Activated T-cell treated with anti-CD3 and anti-CD28 coated beads, Interleukin-2, amount 50 U/mL, for 72 hours (primary cell): ENCODE measurements at regions not wholly inside any gene's neighbourhood (a gene's known extent, or its start where the extent isn't known, plus 50 kb on each side); places are given as distances from the start of the nearest gene placed in this dataset.
"Not testable (repeated sequence)": the region's sequence is repeated elsewhere in the genome, so short reads cannot be mapped to it uniquely, and the experiment has no call there.

Source experiments
- ATAC-seq, 2 donors: fragments of 150-1000 bp; cut with Tn5 transposase; replicated peaks in 1 of 2; 2 replicates each; pipeline ENCODE4 v1.10.0; 2021; ENCODE audit warnings: moderate library complexity in 2 of 2, mild to moderate bottlenecking in 1 of 2
- DNase-seq, 2 donors: peaks; one replicate each; pipeline ENCODE4 v3.0.0; 2021 to 2022; ENCODE audit warnings: mixed read lengths in 1 of 2
- H3K27ac Mint-ChIP-seq: one replicate; pipeline ENCODE4 v1.8.0; 2022; ENCODE audit warnings: mild to moderate bottlenecking, moderate library complexity, mixed read lengths
- H3K27me3 Mint-ChIP-seq: one replicate; pipeline ENCODE4 v1.8.0; 2022; ENCODE audit warnings: low read depth, mixed read lengths
- H3K36me3 Mint-ChIP-seq, 2 donors: one replicate each; pipeline ENCODE4 v1.8.0; 2022; ENCODE audit warnings: mixed read lengths in 2 of 2, mild to moderate bottlenecking in 1 of 2; ENCODE audit not compliant: insufficient read depth in 2 of 2
- H3K4me1 Mint-ChIP-seq: one replicate; pipeline ENCODE4 v1.8.0; 2022; ENCODE audit warnings: low read depth, mixed read lengths
- H3K4me3 Mint-ChIP-seq, 2 donors: one replicate each; pipeline ENCODE4 v1.8.0; 2022; ENCODE audit warnings: mild to moderate bottlenecking in 2 of 2, mixed read lengths in 2 of 2, moderate library complexity in 2 of 2
- H3K9me3 Mint-ChIP-seq, 2 donors: one replicate each; pipeline ENCODE4 v1.8.0; 2022; ENCODE audit warnings: mixed read lengths in 2 of 2

DNA sequence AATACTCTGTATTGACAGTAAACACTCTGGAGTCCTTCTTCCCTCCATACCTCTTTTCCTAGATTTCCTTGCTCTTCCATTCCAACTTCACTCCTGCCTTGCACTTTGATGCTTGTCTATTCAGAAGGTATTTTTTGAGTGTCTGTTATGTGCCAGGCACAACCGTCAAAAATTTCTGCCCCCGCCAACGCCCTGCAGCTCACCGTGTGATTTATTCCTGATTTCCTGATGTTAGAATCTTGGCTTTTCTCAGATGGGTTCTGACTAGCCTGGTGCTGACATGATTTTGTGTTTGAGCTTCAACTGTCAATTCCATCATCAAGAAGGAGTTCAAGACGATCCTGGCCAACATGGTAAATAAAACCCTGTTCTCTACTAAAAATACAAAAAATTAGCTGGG lies 297.5 kb downstream of the AGTPBP1 start:
- H3K9me3 Mint-ChIP-seq = peaks cover 4 to 5% of the 10 kb centered on the region in 2 donors
- no peak overlapping the region for H3K27ac Mint-ChIP-seq
- DNase-seq (no peak), ATAC-seq (no peak)
- no peaks in the 10 kb centered on the region for H3K4me1 Mint-ChIP-seq
- H3K27me3 Mint-ChIP-seq = no peaks in the 10 kb centered on the region
- H3K4me3 Mint-ChIP-seq = no peak overlapping the region
- H3K36me3 Mint-ChIP-seq = no peaks in the 10 kb centered on the region

- H3K36me3 Mint-ChIP-seq = no peaks in the 10 kb centered on the region
- DNase-seq (no peak), ATAC-seq (no peak)
- no peak overlapping the region for H3K4me3 Mint-ChIP-seq
- no peaks in the 10 kb centered on the region for H3K27me3 Mint-ChIP-seq
- H3K27ac Mint-ChIP-seq = no peak overlapping the region
- peaks cover 4 to 9% of the 10 kb centered on the region in 2 donors for H3K9me3 Mint-ChIP-seq
- no peaks in the 10 kb centered on the region for H3K4me1 Mint-ChIP-seq
These were observed 298.6 kb downstream of the AGTPBP1 start for GRCh38 chr9:85443190-85443598.

- no peak overlapping the region for H3K4me3 Mint-ChIP-seq
- DNase-seq (no peak), ATAC-seq (no peak)
- H3K36me3 Mint-ChIP-seq = no peaks in the 10 kb centered on the region
- H3K27me3 Mint-ChIP-seq = peaks cover 19% of the 10 kb centered on the region
- H3K27ac Mint-ChIP-seq = no peak overlapping the region
- H3K4me1 Mint-ChIP-seq = no peaks in the 10 kb centered on the region
- H3K9me3 Mint-ChIP-seq = peaks cover 0 to 6% of the 10 kb centered on the region in 2 donors
These were observed 302.0 kb downstream of the AGTPBP1 start for GRCh38 chr9:85439791-85440190.

DNA sequence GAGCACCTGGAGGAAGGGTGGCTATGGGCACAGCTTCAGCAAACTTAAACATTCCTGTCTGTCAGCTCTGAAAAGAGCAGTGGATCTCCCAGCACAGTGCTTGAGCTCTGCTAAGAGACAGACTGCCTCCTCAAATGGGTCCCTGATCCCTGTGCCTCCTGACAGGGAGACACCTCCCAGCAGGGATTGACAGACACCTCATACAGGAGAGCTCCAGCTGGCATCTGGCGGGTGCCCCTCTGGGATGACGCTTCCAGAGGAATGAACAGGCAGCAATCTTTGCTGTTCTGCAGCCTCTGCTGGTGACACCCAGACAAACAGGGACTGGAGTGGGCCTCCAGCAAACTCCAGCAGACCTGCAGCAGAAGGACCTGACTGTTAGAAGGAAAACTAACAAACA lies 307.8 kb downstream of the AGTPBP1 start:
- not testable (repeated sequence) for DNase-seq, H3K27ac Mint-ChIP-seq, H3K4me3 Mint-ChIP-seq, H3K4me1 Mint-ChIP-seq, H3K36me3 Mint-ChIP-seq, H3K9me3 Mint-ChIP-seq, ATAC-seq
- H3K27me3 Mint-ChIP-seq = peaks cover 26% of the 10 kb centered on the region

DNA sequence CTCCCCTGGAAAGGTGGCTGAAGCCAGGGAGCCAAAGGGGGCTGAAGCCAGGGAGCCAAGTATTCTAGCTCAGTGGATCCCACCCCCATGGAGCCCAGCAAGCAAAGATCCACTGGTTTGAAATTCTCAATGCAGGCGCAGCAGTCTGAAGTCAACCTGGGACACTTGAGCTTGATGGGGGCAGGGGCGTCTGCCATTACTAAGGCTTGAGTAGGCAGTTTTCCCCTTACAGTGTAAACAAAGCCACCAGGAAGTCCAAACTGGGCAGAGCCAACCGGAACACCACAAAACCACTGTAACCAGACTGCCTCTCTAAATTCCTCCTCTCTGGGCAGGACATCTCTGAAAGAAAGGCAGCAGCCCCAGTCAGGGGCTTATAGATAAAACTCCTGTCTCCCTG lies 308.2 kb downstream of the AGTPBP1 start:
- H3K27ac Mint-ChIP-seq, H3K9me3 Mint-ChIP-seq, ATAC-seq, H3K4me1 Mint-ChIP-seq, H3K36me3 Mint-ChIP-seq, H3K4me3 Mint-ChIP-seq, DNase-seq: not testable (repeated sequence)
- H3K27me3 Mint-ChIP-seq = peaks cover 30% of the 10 kb centered on the region

DNA sequence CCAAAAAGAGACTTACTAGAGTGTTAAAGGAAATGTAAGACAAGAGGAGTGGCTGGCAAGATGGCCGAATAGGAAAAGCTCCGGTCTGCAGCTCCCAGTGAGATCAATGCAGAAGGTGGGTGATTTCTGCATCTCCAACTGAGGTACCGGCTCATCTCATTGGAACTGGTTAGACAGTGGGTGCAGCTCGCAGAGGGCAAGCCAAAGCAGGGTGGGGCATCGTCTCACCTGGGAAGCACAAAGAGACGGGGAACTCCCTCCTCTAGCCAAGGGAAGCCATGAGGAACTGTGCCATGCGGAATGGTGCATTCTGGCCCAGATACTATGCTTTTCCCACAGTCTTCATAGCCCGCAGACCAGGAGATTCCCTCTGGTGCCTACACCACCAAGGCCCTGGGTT lies 308.7 kb downstream of the AGTPBP1 start:
- no peaks in the 10 kb centered on the region for H3K36me3 Mint-ChIP-seq
- peaks cover 0 to 2% of the 10 kb centered on the region in 2 donors for H3K9me3 Mint-ChIP-seq
- no peak overlapping the region for H3K4me3 Mint-ChIP-seq
- DNase-seq (no peak), ATAC-seq (no peak)
- H3K4me1 Mint-ChIP-seq = no peaks in the 10 kb centered on the region
- H3K27ac Mint-ChIP-seq = no peak overlapping the region
- peaks cover 31% of the 10 kb centered on the region for H3K27me3 Mint-ChIP-seq

DNA sequence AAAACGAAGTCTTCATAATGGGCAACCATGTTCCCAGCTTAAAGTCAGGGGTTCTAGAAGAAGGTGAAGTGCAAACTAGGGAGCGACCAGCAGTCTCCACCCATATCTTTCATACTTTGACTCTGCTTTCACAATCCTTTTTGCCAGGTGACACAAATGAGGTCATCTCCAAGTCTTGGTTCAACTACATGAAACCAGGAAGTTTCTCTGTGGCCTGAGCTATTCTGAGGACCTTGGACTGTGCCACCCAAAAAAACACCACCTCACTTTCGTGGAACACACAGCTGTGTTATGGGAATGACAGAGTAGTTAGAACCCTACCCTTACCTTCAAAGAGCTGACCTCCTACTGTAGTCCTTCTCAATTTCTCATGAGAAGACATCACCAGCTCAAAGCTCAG lies 309.2 kb downstream of the AGTPBP1 start:
- Mint-ChIP-seq H3K4me3 (no peak overlapping the region), H3K9me3 (no peaks in the 10 kb centered on the region)

DNA sequence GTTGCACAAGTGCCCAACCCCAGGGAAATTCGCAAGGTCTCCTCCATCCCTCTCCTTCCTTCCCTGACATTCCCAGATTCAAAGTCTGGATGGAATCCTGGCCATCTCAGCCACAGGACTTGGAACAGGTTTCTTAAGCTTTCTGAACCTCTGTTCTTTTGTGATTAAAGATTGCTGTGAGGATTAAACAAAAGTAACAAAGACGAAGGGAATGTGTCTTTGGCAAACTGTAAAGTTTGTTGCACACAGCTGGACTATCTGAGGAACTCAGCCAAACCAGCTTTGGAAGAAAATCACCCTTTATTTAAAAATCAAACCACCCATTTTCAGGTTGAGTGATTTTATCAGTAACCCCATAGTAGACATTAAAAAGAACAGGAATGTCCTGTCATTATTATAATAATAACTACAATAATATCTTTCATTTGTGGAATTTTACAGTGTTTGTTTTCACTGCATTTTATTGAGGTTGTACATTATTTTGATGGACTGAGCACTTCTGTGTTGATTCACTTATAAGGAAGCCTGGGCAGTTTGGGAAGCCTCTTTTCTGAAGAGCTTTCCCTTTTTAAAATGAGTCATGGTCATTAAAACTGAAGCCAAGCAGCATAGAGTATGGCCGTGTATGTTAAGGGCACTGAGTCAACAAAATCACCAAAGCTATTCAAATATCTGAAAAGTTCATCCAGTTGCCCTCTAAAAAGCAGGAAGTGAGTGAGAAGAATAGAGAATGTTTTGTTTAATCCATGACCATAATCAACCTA lies 310.2 kb downstream of the AGTPBP1 start:
- ATAC-seq = no peak
- Mint-ChIP-seq H3K9me3 (no peaks in the 10 kb centered on the region), H3K27me3 (peaks cover 33% of the 10 kb centered on the region), H3K4me1 (no peaks in the 10 kb centered on the region), H3K4me3 (no peak overlapping the region), H3K36me3 (no peaks in the 10 kb centered on the region), H3K27ac (no peak overlapping the region)
- no peak for DNase-seq

More for the DNA sequence above, 309.2 kb downstream of the AGTPBP1 start:
- DNase-seq (no peak), ATAC-seq (no peak)
- Mint-ChIP-seq H3K27me3 (peaks cover 34% of the 10 kb centered on the region), H3K36me3 (no peaks in the 10 kb centered on the region), H3K27ac (no peak overlapping the region), H3K4me1 (no peaks in the 10 kb centered on the region)

DNA sequence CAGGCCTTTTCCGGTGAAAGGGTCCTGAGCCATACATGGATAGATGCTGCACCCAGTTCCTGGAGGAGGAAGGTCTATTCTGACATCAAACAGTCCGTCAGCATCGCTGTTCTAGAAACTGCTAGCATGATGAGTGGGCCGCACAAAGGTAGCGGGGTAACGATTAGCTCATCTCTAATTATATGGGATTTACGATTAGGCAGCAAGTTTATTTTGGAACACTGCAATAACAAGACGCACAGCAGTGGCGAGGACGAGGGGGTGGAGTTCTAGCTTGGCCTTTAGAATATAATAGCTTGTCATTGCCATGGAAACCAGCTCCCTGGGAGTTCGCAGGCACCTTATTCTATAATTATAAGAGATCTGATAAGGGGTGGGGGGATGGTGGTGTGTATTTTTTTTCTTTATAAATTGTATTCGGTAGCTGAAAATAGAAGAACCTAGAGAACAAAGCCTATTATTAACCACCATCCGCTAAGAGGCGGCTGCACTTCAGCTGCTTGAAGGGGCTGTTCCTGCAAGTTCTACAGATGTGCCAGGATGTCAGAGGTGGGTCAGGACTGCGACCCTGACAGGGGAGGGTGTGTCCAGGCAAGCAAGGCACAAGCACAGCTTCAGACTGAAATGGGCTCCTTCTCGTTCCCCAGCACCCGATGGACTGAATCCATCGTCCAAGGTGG lies 311.0 kb downstream of the AGTPBP1 start:
- Mint-ChIP-seq H3K27me3 (peaks cover 34% of the 10 kb centered on the region), H3K4me1 (no peaks in the 10 kb centered on the region), H3K36me3 (no peaks in the 10 kb centered on the region), H3K4me3 (no peak overlapping the region), H3K27ac (no peak overlapping the region), H3K9me3 (no peaks in the 10 kb centered on the region)
- DNase-seq (no peak), ATAC-seq (no peak)

- Mint-ChIP-seq H3K27ac (no peak overlapping the region), H3K27me3 (peaks cover 32% of the 10 kb centered on the region), H3K4me1 (peaks cover 5% of the 10 kb centered on the region), H3K4me3 (no peak overlapping the region), H3K9me3 (no peaks in the 10 kb centered on the region), H3K36me3 (no peaks in the 10 kb centered on the region)
- no peak for DNase-seq
- ATAC-seq = no peak
These were observed 313.5 kb downstream of the AGTPBP1 start for GRCh38 chr9:85428230-85428629.

- H3K4me1 Mint-ChIP-seq = peaks cover 5% of the 10 kb centered on the region
- H3K27me3 Mint-ChIP-seq = peaks cover 32% of the 10 kb centered on the region
- H3K4me3 Mint-ChIP-seq = no peak overlapping the region
- ATAC-seq = no peak
- no peak for DNase-seq
- no peaks in the 10 kb centered on the region for H3K9me3 Mint-ChIP-seq
- no peaks in the 10 kb centered on the region for H3K36me3 Mint-ChIP-seq
- no peak overlapping the region for H3K27ac Mint-ChIP-seq
These were observed 314.0 kb downstream of the AGTPBP1 start for GRCh38 chr9:85427772-85428171.

DNA sequence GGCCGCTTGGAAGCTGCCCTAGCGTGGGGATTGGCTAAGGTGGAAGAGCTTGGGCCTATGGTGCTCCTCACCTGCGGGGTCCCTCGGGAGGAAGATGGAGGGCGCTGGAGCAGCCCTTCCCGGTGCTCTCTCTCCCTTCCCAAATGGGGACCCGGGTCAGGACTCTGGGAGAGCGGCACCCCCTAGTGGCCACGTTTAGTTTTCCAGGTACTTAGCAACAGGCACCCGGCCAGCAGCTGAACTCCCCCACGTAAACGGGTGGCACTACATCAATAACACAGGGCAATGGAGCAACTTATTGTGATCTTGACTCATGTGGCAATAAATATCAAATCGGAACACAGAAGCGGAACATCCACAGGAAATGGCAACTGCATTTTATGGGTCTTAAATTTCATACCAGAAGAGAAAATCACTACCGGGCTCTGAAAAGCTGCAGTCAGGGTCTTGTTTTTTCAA lies 316.6 kb downstream of the AGTPBP1 start:
- Mint-ChIP-seq H3K4me1 (peaks cover 11% of the 10 kb centered on the region), H3K9me3 (no peaks in the 10 kb centered on the region), H3K27ac (no peak overlapping the region), H3K4me3 (no peak overlapping the region), H3K36me3 (no peaks in the 10 kb centered on the region), H3K27me3 (peaks cover 32% of the 10 kb centered on the region)
- DNase-seq (peak; percentile 54 to 67), ATAC-seq (peak; percentile 32 to 38)

DNA sequence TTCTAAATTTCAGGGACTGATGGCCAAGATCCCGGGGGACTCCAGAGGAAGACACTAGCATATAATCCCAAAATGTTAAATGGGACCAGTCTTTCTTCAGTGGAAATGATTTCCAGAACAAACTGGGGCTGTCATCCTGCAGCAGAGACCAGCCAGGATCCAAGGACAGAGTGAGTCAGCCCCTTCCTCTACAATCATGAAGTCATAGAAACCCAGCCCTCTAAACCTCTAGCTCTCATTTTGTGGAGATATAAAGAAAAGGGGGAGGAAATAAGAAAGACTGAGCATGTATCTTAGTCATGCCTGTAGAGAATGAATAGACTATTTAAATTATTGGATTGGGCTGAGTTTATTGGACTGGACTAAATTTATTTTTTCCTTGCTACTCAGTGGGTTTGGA lies 318.3 kb downstream of the AGTPBP1 start:
- DNase-seq (no peak), ATAC-seq (no peak)
- H3K9me3 Mint-ChIP-seq = no peaks in the 10 kb centered on the region
- H3K4me3 Mint-ChIP-seq = no peak overlapping the region
- H3K36me3 Mint-ChIP-seq = no peaks in the 10 kb centered on the region
- peaks cover 25% of the 10 kb centered on the region for H3K27me3 Mint-ChIP-seq
- H3K4me1 Mint-ChIP-seq = peaks cover 11% of the 10 kb centered on the region
- H3K27ac Mint-ChIP-seq = no peak overlapping the region
